MM.1S (cell line): ENCODE measurements at regions not wholly inside any gene's neighbourhood (a gene's known extent, or its start where the extent isn't known, plus 50 kb on each side); places are given as distances from the start of the nearest gene placed in this dataset.

Experiments
- CTCF ChIP-seq: fragments of 300-600 bp; sonication (generic); IDR thresholded peaks from 2 replicates; pipeline ENCODE4 v1.5.1; 2016; ENCODE audit warnings: antibody characterized with exemption, low read length, mixed read lengths
- EZH2 ChIP-seq: fragments of 300-600 bp; sonication (generic); optimal IDR thresholded peaks from 2 replicates; pipeline ENCODE3; 2017; ENCODE audit warnings: low read depth, mild to moderate bottlenecking, antibody characterized with exemption, low read length, mixed read lengths

DNA sequence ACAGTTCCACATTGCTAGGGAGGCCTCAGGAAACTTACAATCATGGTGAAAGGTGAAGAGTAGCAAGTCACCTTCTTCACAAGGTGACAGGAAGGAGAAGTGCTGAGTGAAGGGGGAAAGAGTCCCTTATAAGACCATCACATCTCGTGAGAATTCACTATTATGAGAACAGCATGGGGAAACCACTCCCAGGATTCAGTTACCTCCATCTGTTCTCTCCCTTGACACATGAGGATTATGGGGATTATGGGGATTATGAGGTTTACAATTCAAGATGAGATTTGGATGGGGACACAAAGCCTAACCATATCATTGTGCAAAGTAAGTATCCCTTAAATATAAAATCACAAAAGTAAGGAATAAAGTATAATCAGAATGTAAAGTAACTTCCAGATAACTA, 375.9 kb upstream of the NAALADL2 start:
- no peak for TF ChIP-seq CTCF
- TF ChIP-seq EZH2: no peak
